ENCODE measurements at regions not wholly inside any gene's neighbourhood (a gene's known extent, or its start where the extent isn't known, plus 50 kb on each side); places are given as distances from the start of the nearest gene placed in this dataset.

GRCh38 chr19:5229778-5230335 is 110.8 kb downstream of the PTPRS start:
- TF ChIP-seq EZH2 (IDR thresholded peaks at IDR 0.05; ENCODE audit: low read length, unreplicated experiment) (no peak), CTCF (conservative IDR thresholded peaks at IDR 0.05; ENCODE audit: low read depth, low read length) (no peak), EZH2phosphoT487 (IDR thresholded peaks at IDR 0.05; ENCODE audit: borderline replicate concordance, low read length) (no peak)

Data from PC-3 (cell line).